Activated T-helper 1 cell treated with anti-CD3 and anti-CD28 coated beads, Interleukin-2, amount 50 U/mL, for 16 hours (primary cell): ENCODE measurements at regions not wholly inside any gene's neighbourhood (a gene's known extent, or its start where the extent isn't known, plus 50 kb on each side); places are given as distances from the start of the nearest gene placed in this dataset.
A peak's percentile ranks its signal among the peaks of the same experiment; 100 is the strongest.
"Not testable (repeated sequence)": the region's sequence is repeated elsewhere in the genome, so short reads cannot be mapped to it uniquely, and the experiment has no call there.

Experiments used
- DNase-seq, 2 donors: peaks; one replicate each; pipeline ENCODE4 v3.0.0-alpha.2; 2020; ENCODE audit warnings: low read depth in 1 of 2, low spot score in 1 of 2

- peak; percentile 70 to 72 for DNase-seq
These were observed 1101.2 kb upstream of the TMEM132C start for GRCh38 chr12:127165567-127166392.

DNA sequence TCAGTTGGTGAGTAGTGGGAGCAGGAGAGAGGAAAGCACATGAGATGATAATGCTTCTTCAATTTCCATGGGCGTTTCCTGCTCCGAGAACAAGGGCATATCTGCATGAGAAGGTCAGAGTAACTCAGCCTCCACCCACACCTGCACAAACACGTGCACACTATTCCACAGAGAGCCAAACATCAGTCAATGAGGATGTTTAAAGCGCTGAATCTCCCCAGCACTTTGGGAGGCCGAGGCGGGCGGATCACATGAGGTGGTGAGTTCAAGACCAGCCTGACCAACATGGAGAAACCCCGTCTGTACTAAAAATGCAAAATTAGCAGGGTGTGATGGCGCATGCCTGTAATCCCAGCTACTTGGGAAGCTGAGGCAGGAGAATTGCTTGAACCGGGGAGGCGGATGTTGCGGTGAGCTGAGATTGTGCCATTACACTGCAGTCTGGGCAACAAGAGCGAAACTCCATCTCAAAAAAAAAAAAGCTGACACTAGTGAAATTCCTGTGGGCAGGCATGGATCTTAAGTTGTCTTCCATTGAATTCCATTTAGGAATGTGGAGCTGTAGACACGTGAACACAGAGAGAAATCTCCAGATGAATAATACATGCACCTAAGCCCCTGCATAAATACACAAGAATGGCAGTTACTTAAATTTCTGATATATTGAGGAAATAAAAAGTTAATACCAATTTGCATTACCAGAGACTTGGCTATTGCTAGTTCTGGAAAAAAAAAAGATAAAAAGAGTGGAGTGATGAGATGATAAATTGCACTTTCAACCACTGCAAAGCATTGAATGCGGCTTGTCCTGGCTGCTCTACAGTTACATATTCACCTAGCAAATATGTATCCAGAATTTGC, 1097.4 kb upstream of the TMEM132C start:
- no peak for DNase-seq

- DNase-seq = no peak
These were observed 1096.5 kb upstream of the TMEM132C start for GRCh38 chr12:127170226-127171180.

DNA sequence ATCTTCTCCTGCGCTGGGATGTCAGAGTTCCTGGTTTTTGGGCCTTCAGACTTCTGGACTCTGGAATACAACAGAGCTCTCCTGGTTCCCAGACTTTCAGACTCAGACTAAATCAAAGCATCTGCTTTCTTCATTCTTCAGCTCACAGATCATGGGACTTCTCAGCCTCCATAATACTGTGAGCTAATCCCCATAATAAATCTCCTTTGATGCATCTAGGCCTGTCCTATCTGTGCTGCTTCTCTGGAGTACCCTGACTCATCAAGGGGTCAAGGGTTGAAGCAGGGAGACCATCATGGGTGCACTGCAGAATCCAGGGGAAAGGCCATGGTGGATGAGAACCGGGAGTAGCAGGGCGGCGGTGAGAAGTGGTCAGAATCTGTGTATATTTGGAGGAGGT, 1094.1 kb upstream of the TMEM132C start:
- DNase-seq = no peak

DNA sequence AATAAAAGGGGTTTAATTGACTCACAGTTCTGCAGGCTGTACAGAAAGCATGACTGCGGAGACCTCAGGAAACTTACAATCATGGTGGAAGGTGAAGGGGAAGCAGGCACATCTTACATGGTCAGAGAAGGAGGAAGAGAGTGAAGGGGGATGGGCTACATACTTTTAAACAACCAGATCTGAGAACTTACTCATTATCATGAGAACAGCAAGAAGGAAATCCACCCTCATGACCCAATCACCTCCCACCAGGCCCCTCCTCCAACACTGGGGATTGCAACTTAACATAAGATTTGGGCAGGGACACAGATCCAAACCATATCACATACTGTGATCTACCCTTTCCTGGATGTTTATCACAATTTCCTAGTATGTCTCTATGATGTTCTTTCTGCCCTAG, 1093.0 kb upstream of the TMEM132C start:
- DNase-seq = not testable (repeated sequence)

DNA sequence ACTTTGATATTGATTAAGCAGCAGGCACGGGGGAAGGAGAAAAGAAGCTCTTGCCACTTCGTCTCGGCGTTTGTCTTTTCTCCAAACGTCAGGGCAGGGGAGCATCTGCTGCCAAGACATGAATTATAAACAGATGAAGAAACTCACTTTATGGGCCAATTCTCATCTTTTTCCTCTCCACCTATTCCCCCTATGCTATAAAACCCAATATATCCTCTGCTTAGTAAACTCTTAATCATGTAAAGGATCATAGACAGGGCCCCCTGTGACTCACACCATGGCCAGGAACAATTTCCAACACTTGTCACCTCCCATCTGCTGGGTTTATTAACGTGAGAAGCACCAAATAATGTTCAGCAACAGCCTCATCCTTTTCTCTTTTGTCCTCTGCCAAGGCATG, 1092.1 kb upstream of the TMEM132C start:
- DNase-seq = no peak

DNA sequence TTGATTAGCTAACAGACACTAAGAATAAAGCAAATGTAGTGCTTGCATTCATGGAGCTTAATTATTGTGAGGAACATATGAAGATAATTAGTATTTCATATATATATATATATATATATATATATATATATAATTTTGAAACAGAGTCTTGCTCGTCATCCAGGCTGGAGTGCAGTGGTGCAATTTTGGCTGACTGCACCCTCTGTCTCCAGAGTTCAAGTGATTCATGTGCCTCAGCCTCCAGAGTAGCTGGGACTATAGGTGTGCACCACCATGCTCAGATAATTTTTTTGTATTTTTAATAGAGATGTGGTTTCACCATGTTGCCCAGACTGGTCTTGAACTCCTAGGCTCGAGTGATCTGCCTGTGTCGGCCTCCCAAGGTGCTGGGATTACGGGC, 1091.6 kb upstream of the TMEM132C start:
- DNase-seq = no peak

DNA sequence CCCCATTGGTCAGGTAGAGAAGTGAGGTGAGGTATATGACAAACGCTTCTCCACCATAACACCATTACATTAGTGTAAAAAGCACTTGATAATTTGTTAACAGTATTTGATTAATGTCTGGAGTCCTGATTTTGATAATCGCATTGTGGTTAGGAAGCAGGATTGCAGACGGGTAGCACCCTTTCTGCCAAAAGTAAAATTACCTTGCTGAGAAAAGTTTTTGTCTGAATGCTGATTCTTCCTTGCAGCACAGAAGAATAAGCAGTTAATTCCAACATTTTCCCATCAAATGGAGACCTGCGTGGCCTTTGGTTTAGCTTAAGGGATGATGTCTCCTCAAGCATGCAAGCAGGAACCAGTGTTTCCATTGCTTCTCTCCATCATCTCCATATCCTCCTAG, 1090.2 kb upstream of the TMEM132C start:
- no peak for DNase-seq

GRCh38 chr12:127178052-127178451, 1088.9 kb upstream of the TMEM132C start:
- no peak for DNase-seq

GRCh38 chr12:127178463-127178862, 1088.5 kb upstream of the TMEM132C start:
- no peak for DNase-seq

DNA sequence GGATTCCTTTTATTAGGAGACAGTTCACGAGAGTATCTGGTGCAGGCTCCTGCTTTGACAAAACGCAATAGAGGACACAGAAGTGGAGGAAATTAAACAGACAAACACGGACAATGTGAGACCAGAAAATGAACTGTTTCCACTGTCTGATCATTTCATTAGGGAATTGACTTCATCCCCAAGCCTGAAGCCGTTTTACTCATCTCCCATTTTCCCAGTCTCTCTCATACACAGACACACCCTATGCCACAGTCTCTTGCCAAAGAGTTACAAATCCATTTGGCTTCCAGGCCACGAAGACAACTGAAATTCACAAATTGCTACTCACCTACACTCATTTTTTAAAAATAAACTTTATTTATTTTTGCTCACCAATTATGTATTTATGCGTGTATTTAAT, 1087.8 kb upstream of the TMEM132C start:
- DNase-seq = no peak

GRCh38 chr12:127182018-127182417, 1085.0 kb upstream of the TMEM132C start:
- no peak for DNase-seq

- no peak for DNase-seq
These were observed 1077.0 kb upstream of the TMEM132C start for GRCh38 chr12:127189992-127190391.

GRCh38 chr12:127191129-127191528, 1075.8 kb upstream of the TMEM132C start:
- DNase-seq = no peak

GRCh38 chr12:127192391-127192790, 1074.6 kb upstream of the TMEM132C start:
- no peak for DNase-seq

- DNase-seq = no peak
These were observed 1073.6 kb upstream of the TMEM132C start for GRCh38 chr12:127193341-127193740.

GRCh38 chr12:127194176-127194575, 1072.8 kb upstream of the TMEM132C start:
- no peak for DNase-seq

- DNase-seq = no peak
These were observed 1061.0 kb upstream of the TMEM132C start for GRCh38 chr12:127205781-127206555.

- no peak for DNase-seq
These were observed 1057.7 kb upstream of the TMEM132C start for GRCh38 chr12:127209318-127209717.

- no peak for DNase-seq
These were observed 1052.8 kb upstream of the TMEM132C start for GRCh38 chr12:127214186-127214585.
